Left ventricle myocardium superior (tissue), 1 donor: ENCODE measurements at regions not wholly inside any gene's neighbourhood (a gene's known extent, or its start where the extent isn't known, plus 50 kb on each side); places are given as distances from the start of the nearest gene placed in this dataset.

Source experiments
- ATAC-seq: fragments of 200-7000 bp; cut with Tn5 transposase; one replicate; pipeline ENCODE4 v1.9.1; 2020; ENCODE audit warnings: mild to moderate bottlenecking, moderate library complexity
- DNase-seq: peaks from one replicate; pipeline ENCODE4 v3.0.0-alpha.2; 2020
- intact Hi-C: fragments of 100-400 bp; cut with micrococcal nuclease; formaldehyde crosslinking; loops from one replicate; pipeline ENCODE4 v1.11.0; 2022
- donor health status: DM: no; HTN: yes; CAD: no; lungs with severe emphysema.

DNA sequence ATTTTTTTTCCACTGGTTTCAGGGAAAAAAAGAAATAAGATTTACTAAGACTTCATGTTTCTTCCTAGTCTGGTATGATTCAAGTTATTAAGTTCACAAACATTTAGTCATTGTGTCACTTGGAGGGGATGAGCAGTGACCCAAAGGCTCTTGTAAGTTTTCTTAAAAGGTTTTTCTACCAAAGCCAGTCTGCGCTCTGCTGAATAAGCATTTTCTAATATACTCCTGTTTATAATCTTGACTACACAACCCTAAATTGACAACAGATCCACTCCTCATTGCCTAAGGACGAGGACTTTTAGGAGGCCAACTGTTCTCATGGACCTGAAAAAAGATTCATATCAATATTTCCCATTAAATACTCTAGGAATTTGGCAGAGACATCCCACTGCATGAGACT is 161.1 kb upstream of the TLL1 start:
- intact Hi-C loops, result no loop called here
- DNase-seq, result no peak
- ATAC-seq, result no peak

DNA sequence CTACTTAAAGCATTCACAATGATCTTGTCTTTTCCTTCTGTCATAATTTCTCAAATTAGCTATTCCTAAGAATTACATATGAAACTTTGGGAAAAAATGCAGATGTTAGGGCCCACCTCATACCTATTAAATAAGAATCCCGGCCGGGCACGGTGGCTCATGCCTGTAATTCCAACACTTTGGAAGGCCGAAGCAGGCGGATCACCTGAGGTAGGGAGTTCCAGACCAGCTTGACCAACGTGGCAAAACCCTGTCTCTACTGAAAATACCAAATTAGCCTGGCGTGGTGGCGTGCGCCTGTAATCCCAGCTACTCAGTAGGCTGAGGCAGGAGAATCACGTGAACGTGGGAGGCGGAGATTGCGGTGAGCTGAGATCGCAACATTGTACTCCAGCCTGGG is 158.4 kb upstream of the TLL1 start:
- intact Hi-C loops, result no loop called here
- no peak for ATAC-seq

DNA sequence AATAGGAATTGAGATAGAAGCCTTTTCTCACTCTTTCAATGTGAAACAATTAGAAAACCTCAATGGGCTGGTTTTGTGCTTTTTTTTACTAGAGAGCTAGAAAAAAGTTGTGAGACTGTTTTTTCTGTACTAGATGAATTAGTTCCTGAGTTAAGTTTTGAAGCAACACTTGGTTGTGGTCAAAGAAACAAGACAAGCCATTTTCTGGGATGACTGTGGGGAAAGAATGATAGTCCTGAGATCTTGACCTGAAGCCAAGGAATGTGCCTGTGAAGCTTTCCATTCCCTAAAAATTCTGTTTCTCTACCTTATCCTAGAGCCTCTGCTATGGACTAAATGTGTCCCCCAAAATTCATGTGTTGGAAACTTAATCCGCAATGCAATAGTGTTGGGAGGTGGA is 157.8 kb upstream of the TLL1 start:
- no peak for DNase-seq
- ATAC-seq, result no peak
- intact Hi-C loops, result no loop called here

More for the DNA sequence above, 158.4 kb upstream of the TLL1 start:
- DNase-seq, result no peak

DNA sequence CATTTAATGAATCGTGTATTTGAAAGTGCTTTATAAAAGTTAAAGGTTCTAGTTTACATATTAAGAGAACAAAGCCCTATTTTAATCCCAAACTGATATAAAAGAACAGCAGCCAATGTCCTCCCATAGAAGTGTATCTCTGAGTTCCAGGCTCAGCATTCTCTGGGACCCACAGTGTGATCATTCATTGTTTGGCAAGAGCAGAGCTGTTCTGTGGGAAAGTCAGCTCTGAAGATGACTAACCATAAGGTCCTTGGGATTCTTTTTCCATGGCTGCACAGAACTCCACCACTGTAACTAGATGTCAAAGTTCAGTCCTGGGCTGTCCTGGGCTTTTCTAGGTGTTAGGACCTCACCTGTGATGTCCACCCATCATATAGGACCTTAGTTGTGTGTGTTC is 157.0 kb upstream of the TLL1 start:
- ATAC-seq (peak; percentile 73), DNase-seq (no peak)
- intact Hi-C loops, result no loop called here

DNA sequence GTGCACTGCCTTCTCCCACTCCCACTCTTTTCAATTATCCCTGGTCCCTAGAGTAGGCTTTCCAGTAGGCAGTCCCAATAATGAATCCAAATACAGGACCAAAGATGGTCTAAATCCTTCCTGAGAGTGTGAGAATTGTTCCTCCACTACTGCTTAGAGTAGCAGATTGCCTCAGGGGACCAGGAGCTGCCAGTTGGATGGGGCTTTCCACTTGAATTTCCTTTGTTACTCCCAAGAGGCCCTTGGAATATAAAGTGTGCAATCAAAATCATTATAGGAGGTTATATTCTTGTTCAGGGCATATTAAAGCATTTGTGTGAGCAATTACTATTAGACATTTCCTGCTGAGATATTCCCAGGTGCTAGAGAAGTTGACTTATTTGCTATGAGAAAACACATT is 156.6 kb upstream of the TLL1 start:
- ATAC-seq (peak; percentile 63), DNase-seq (peak; percentile 31)
- intact Hi-C loops, result no loop called here

DNA sequence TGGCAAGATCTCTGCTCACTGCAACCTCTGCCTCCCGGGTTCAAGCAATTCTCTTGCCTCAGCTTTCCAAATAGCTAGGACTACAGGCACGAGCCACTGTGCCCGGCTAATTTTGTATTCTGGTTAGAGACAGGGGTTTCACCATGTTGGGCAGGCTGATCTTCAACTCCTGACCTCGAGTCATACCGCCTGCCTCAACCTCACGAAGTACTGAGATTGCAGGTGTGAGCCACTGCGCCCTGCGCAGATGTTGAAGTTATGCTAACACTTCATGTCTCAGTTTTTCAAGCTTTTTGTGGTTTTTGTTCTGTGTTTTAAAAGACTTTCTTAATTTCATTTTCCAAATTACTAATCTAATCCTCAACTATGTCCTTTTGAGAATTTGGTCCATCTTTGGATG is 154.4 kb upstream of the TLL1 start:
- intact Hi-C loops, result no loop called here
- ATAC-seq (no peak), DNase-seq (no peak)

DNA sequence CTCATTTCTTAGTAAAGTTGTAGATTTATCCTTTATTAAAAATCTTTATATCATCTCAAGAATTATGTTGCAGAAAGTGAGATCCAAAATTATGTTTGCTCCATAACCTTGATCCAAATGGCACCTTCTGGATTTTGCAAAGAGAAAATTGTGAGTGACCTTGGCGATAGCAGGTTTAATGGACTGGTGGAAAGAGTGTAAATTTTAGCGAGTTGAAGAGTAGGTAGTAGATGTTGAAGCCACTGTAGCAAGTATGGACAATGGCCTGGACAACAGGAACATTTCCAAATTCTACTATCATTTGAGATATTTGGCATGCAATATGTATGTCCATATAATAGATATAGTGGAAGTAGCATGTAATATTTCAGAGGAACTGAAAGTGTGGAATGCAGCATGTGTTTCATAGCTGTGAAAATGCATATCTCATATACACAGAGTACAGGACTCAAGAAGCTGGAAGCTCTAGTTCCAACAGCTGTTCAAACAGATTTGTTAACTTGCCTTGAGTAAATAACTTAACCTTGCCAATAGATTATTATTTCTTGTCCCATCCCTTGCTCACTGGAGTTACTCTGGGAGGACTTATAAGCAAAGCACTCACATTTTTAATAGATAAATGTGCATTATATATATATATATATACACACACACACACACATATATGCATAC is 152.5 kb upstream of the TLL1 start:
- intact Hi-C loops, result no loop called here
- no peak for ATAC-seq
- no peak for DNase-seq

DNA sequence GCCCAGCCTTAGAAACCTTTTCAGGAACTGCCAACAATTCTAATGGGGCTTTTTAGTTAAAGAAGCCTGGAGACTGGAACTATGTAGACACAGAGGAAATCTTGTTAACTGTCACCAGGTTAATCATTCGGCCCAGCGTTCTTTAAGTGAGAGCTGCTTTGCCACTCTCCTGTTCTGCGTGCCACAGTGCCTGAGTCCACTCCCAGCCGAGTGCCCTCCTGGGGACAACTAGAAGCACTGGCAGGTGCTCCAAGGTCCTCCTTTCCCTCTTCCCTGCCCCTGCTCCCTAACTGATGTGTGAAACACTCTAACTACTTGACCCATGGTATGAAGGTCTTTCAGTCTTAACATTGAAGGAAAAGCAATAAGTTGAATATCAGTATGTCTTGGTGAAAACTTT is 151.2 kb upstream of the TLL1 start:
- ATAC-seq (no peak), DNase-seq (no peak)
- intact Hi-C loops, result no loop called here

DNA sequence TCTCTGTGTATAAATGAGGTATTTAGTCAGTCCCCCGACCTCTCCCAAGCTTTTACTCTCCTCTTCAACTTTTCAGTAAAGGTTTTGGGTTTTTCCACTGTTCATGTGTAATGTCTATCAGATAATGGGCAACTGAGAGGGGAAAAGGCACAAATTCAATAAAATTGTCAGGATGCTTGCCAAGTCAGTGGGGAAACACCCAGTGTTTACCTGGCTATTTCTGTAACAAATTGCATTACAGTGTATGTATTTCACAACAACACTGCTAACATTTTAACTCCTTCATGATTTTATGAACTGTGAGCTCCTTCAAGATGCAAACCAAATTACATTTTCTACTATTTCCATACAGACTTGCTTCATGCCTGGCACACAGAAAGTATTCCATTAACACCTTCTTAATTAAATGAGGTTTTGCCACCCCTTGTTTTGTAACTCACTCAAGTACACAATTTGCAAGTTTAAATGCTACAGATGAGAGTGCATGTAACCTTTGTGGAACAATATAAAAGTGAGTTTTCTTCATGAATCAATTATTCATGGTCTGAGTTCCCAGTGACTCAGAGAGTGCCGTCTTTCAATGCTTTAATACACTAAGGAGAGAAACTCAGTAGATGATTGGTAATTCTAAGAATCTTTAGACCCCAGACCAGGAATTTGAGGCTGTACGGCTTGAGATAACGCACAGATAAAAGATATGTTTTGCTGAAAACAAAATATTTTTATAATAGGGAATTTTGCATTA is 149.8 kb upstream of the TLL1 start:
- intact Hi-C loops, result no loop called here
- ATAC-seq, result no peak
- no peak for DNase-seq

DNA sequence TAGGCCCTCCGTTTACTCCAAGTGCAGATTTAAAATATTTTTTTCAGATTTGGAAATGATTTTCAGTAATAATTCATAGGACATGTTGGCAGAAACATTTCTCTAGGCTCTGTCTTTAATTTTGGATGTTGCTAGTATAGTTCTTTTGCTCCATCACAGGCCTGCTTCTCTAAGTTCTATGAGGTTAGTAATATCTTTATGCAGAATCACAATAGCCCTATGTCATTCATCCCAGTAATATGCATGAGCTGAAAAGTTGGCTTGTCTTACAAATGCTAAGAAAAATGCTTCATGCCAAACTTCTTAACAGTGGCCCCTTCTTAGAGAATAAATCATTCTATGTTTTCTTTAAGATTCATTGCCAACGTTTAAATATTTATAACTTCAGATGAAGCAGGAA is 148.3 kb upstream of the TLL1 start:
- intact Hi-C loops, result no loop called here
- no peak for DNase-seq

DNA sequence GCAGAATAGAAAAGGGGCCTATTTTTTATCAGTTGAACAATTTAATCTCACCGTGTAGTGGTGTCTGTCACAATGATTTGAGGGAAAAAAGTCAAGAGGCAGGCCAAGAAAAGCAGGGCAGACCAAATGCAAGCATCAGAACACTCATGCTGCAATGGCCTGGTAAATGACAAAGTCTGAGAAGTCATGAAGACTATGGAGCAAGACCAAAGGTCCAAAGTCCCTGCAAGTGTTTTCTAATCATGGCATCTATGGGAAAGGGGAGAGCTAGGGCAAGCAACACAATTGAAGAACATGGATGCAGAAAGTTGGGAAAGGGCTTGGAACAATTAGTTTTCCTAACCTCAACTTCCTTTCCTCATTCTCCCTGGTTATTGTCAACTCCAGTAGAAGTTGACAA is 147.7 kb upstream of the TLL1 start:
- DNase-seq, result no peak
- no peak for ATAC-seq
- intact Hi-C loops, result no loop called here

More for the DNA sequence above, 148.3 kb upstream of the TLL1 start:
- no peak for ATAC-seq

DNA sequence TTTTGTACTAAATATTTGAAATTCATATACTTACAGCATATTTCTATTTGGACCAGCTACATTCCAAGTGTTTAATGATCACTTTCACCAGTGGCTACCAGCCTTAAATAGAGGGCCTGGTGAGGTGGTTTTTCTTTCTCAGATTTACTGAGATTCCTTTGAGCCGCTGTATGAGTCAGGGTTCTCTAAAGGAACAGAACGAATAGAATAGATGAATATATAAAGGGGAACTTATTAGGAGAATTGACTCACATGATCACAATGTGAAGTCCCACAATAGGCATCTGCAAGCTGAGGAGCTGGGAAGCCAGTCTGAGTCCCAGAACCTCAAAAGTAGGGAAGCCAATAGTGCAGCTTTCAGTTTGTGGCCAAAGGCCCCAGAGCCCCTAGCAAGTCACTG is 146.2 kb upstream of the TLL1 start:
- no peak for ATAC-seq
- intact Hi-C loops, result no loop called here

DNA sequence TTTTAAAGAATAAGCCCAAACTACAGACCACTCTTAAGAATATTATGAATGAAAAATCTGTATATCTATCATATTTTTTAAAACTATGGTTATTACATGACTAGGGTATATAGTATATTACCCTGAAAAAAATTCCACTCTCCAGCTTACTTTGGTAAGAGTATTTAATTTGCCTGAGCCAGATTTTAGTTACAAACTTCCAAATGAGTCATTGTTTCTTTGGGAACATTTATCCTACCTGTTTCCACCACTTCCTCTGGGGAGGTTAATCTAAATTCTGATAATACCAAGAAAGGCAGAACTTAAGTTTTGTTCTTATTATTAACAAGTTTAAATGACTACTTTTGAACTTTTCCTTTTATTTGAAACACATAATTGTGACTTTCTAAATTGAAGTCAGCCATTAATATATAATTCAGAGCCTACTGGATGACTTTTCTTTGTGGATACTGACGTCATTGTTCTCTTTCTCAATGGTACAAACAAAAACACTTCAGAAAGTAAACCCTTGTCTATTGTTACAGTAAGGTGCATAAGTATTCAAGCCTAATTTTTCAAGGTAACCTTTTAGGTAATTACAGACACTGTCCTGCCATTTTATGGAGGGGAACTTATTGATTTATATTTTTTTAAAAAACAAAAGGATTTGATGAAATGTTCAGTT is 135.6 kb upstream of the TLL1 start:
- ATAC-seq, result no peak
- intact Hi-C loops, result no loop called here

More for the DNA sequence above, 146.2 kb upstream of the TLL1 start:
- DNase-seq, result no peak

DNA sequence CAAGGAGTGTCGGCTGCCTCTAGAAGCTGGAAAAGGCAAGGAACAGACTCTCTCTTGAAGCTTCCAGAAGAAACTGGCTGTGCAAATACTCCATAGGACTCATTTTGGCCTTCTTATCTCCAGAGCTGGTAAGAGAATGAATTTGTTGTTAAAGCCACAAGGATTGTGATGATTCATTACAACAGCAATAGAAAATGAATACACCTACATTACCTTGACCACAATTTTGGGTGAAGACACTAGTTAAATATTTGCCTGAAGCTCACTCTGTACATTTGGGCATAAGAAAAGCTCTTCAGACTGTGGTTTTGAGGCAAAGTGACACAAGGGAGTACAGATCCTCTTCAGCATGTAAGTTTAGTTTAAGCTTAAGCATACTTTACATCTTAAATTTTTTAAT is 134.5 kb upstream of the TLL1 start:
- intact Hi-C loops, result no loop called here
- ATAC-seq (no peak), DNase-seq (no peak)

More for the DNA sequence above, 135.6 kb upstream of the TLL1 start:
- DNase-seq, result no peak

DNA sequence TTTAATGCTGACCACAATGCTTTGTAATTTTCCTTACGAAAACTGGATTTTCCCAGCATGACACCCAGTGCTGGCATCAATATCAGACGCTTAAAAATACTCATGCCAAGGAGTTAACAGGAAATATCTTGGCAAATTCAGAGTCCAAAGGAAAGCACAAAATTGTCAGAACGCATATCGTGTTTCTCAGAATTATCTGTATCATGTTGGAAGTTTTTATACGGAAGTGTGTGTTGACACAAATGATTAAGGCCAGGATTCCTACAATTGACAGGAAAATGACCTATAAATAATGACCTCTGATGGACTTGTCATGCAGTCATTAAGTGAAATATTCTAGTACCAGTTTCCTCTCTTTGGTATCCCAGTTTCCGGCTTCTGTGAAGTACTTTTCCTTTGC is 132.1 kb upstream of the TLL1 start:
- intact Hi-C loops, result no loop called here
- DNase-seq (no peak), ATAC-seq (no peak)

DNA sequence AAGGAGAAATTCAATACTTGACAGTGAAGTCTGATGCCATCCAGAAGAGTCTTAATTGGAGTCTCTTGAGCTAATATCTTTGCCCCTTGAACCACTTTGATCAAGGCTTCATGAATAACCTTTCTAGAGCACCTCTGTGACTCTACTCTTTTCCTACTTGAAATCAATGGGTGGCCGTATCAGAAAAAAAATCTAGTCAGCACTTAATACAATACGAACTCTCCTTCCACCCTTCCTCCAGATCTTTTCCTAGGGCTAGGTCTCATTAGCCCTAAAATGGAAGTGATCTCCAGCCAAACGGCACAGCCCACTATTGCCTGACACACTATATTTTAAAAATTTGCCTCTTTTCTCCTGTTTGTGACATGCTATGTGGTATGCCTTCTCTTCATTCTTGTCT is 129.6 kb upstream of the TLL1 start:
- intact Hi-C loops, result no loop called here
- ATAC-seq, result no peak
- DNase-seq, result no peak

DNA sequence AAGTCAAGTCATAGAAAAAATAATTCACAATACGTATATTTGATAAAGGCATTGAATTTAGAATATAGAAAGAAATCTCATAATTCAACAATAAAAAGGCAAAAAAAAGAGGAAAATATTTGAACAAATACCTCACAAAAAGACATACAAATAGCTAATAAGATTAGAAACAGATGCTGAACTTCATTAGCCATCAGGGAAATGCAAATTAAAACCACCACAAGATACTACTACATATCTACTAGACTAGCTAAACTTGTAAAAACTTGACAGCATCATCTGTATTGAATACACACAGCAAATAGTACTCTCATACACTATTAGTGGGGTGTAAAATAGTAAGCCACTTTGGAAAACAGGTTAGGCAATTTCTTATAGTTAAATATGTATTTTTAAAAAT is 128.7 kb upstream of the TLL1 start:
- DNase-seq, result no peak
- intact Hi-C loops, result no loop called here
- ATAC-seq, result no peak

DNA sequence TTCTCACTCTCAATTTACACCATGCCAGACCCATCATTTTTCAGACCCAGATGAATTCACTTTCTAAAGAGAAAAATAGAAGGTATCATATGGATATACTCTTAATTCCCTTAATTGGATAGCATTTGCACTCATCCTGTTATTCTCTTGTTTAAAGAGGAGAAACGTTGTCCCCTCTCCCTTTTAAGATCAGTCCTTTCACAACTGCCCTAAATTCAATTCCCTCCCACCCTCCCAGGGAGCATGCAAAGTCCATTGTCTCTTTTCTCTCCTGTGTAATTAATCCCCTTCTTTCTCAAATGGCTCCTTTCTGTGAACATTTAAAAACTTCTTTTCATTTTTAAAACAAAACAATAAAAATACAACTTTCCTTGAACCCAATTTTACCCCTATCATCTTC is 124.7 kb upstream of the TLL1 start:
- intact Hi-C loops, result no loop called here
- no peak for ATAC-seq

DNA sequence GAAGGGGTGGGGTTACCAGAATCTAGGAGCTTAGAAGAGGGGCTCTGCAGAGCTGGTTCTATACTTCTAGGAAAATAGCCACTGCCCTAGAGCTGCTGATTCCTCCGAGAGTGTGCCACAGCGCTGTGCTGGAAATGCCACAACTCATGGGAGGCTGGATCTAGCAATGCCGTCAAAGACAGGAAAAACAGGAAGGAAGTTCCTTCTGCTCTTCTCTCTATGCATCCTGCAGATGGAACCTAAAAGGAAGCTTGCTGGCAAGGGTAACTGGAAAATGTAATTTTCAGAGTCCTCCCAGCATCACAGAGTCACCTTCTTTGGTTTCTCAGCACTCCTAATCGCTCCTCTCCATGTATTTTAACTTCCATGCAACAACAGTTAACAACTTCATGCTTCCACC is 121.2 kb upstream of the TLL1 start:
- ATAC-seq, result no peak
- intact Hi-C loops, result no loop called here
- DNase-seq, result no peak

More for the DNA sequence above, 124.7 kb upstream of the TLL1 start:
- DNase-seq, result no peak

DNA sequence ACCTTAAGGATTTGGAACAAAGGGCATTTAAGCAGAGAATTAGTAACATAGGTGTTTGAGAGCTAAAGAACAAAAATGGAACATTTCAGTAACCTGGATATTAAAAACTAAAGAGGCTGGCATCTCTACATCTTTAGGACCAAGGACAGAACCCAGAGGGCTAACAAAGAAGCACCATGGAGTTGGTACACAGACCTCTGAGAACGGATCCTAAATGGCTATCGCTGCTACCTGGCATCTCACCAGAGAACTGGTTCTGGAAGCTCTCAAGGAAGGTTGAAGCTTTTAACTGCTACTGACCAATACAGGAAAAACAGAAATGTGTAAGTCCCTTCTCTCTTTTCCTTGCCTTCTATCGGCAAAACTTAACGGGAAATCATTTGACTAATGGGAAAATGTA is 118.4 kb upstream of the TLL1 start:
- ATAC-seq (no peak), DNase-seq (no peak)
- intact Hi-C loops, result no loop called here

DNA sequence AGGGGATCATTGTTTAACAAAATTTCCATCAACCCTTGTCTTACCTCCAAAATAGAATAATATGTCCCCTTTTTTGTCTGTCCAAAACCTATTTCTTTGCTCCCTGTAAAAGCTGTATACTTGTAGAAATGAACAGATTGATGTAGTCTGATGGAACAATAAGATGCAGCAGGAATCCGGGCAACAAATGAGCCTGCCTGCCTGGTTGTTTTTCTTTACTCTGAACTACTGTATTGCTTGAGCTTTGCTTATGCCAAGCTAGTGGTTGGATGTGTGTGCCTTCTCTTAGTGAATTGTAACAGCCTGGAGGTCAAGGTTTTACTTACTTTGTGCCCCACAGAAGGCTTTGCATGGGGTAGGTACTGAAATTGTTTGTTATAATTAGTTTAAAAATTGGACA is 116.2 kb upstream of the TLL1 start:
- DNase-seq (no peak), ATAC-seq (no peak)
- intact Hi-C loops, result no loop called here
